Right lobe of liver (tissue), 6 donors: ENCODE measurements at regions not wholly inside any gene's neighbourhood (a gene's known extent, or its start where the extent isn't known, plus 50 kb on each side); places are given as distances from the start of the nearest gene placed in this dataset.

Source experiments
- ATAC-seq, 4 donors: fragments of 200-7000 bp; cut with Tn5 transposase; one replicate each; pipeline ENCODE4 v1.9.1; 2020; ENCODE audit warnings: mild to moderate bottlenecking in 4 of 4, moderate library complexity in 4 of 4
- DNase-seq, 3 donors: peaks; one replicate each; pipeline ENCODE4 v3.0.0-alpha.2; 2020
- H3K27ac ChIP-seq, 3 donors: fragments of 200-600 bp; one replicate each; pipeline ENCODE4 v1.8.0; 2022
- H3K27me3 ChIP-seq, 2 donors: fragments of 200-600 bp; one replicate each; pipeline ENCODE4 v1.8.0; 2022
- H3K36me3 ChIP-seq, 4 donors: fragments of 200-600 bp; sonication (generic) in 1 of 4; one replicate each; pipeline versions ENCODE4 v1.5.1 to v1.8.0; 2017 to 2022; ENCODE audit warnings: control low read depth in 1 of 4
- H3K4me1 ChIP-seq, 4 donors: fragments of 200-600 bp; sonication (generic) in 1 of 4; one replicate each; pipeline versions ENCODE4 v1.5.1 to v1.8.0; 2017 to 2022; ENCODE audit warnings: control low read depth in 1 of 4
- H3K4me3 ChIP-seq, 3 donors: fragments of 200-600 bp; one replicate each; pipeline ENCODE4 v1.8.0; 2022
- H3K9me3 ChIP-seq, 4 donors: fragments of 200-600 bp; sonication (generic) in 1 of 4; one replicate each; pipeline versions ENCODE4 v1.5.1 to v1.8.0; 2017 to 2022; ENCODE audit warnings: control low read depth in 1 of 4
- CTCF ChIP-seq, 4 donors: fragments of 200-600 bp in 3 of 4; fragments of 450-650 bp in 1 of 4; IDR thresholded peaks; one replicate each; pipeline versions ENCODE4 v1.5.1 to v1.8.0; 2016 to 2022; ENCODE audit warnings: antibody characterized with exemption in 4 of 4, mild to moderate bottlenecking in 2 of 4
- POLR2A ChIP-seq: fragments of 450-650 bp; IDR thresholded peaks from one replicate; pipeline ENCODE4 v1.6.1; 2017; ENCODE audit warnings: antibody characterized with exemption, mild to moderate bottlenecking
- WGBS: methylation state at CpG from one replicate; pipeline ENCODE4 v1.1.6; 2018; ENCODE audit warnings: low coverage, low lambda C conversion rate; ENCODE audit not compliant: insufficient coverage; ENCODE audit errors: missing lambda C conversion rate; 5-methylcytosine and 5-hydroxymethylcytosine counted together
- intact Hi-C, 2 donors: fragments of 100-400 bp; cut with DNase I; formaldehyde crosslinking; loops; one replicate each; pipeline versions ENCODE4 v1.11.2 to v1.14.1; 2022
- donor health status: DM: no; HTN: yes; CAD: no.
- donor health status: DM: no; HTN: no; CAD: no.
- donor health status: DM: no; HTN: no; CAD: no.
- donor health status: DM: no; HTN: yes; CAD: no.
- donor health status: DM: no; HTN: yes; CAD: no.

- Histone ChIP-seq H3K4me3 (no peak overlapping the region), H3K9me3 (no peaks in the 10 kb centered on the region), H3K27ac (no peak overlapping the region), H3K27me3 (no peaks in the 10 kb centered on the region), H3K4me1 (no peaks in the 10 kb centered on the region), H3K36me3 (no peaks in the 10 kb centered on the region)
- 68% methylated on average over 2 of the region's 2 CpGs for WGBS
- intact Hi-C loops: no loop called here
- no peak for TF ChIP-seq POLR2A
- TF ChIP-seq CTCF (IDR thresholded peaks at IDR 0.05): no peak
- DNase-seq (no peak), ATAC-seq (no peak)
Measured at GRCh38 chr12:24212496-24212895, 263.0 kb upstream of the SOX5 start.

DNA sequence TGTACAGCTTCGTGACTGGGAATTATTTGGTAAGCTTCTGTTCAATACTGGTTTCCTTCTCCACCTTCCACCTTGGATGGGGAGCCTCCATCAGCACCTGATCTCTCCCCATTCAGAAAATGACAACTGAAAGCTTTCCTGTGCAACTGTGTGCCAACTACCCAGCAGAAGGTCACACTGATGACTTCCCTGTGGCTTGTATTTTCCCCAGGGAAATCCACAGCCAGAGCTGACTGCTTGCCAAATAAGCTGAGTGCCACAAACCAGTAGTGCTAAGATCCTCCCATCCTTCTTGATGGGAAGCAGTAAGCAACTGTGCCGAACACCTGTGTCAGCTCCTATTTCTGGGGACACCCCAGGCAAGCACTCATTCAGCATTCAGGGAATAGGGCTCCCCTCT, 257.2 kb upstream of the SOX5 start:
- 100% methylated on average over 1 of the region's 2 CpGs for WGBS
- H3K27ac ChIP-seq: no peak overlapping the region

GRCh38 chr12:24201258-24201970, 251.9 kb upstream of the SOX5 start:
- TF ChIP-seq CTCF (IDR thresholded peaks at IDR 0.05) (no peak), POLR2A (no peak)
- H3K27me3 ChIP-seq: no peaks in the 10 kb centered on the region
- H3K4me1 ChIP-seq: no peaks in the 10 kb centered on the region
- H3K4me3 ChIP-seq: no peak overlapping the region
- ATAC-seq (peak in 1 of 4 donors; percentile 58), DNase-seq (no peak)
- H3K9me3 ChIP-seq: no peaks in the 10 kb centered on the region
- no peaks in the 10 kb centered on the region for H3K36me3 ChIP-seq
- 48% methylated on average over 3 of the region's 3 CpGs for WGBS
- no peak overlapping the region for H3K27ac ChIP-seq
- intact Hi-C loops: no loop called here

More for the DNA sequence above, 257.2 kb upstream of the SOX5 start:
- H3K4me3 ChIP-seq: no peak overlapping the region
- H3K27me3 ChIP-seq: no peaks in the 10 kb centered on the region
- no peaks in the 10 kb centered on the region for H3K4me1 ChIP-seq
- no peaks in the 10 kb centered on the region for H3K36me3 ChIP-seq
- DNase-seq (no peak), ATAC-seq (no peak)
- intact Hi-C loops: no loop called here
- no peaks in the 10 kb centered on the region for H3K9me3 ChIP-seq
- TF ChIP-seq CTCF (IDR thresholded peaks at IDR 0.05) (no peak), POLR2A (no peak)

GRCh38 chr12:24200010-24200409, 250.5 kb upstream of the SOX5 start:
- Histone ChIP-seq H3K4me1 (no peaks in the 10 kb centered on the region), H3K9me3 (no peaks in the 10 kb centered on the region), H3K27me3 (no peaks in the 10 kb centered on the region), H3K4me3 (no peak overlapping the region), H3K27ac (no peak overlapping the region), H3K36me3 (no peaks in the 10 kb centered on the region)
- ATAC-seq (peak in 3 of 4 donors; percentile 23 to 88 (median 60)), DNase-seq (no peak)
- intact Hi-C loops: no loop called here
- TF ChIP-seq CTCF (IDR thresholded peaks at IDR 0.05): no peak
- TF ChIP-seq POLR2A: no peak
